A673 (cell line): ENCODE measurements at regions not wholly inside any gene's neighbourhood (a gene's known extent, or its start where the extent isn't known, plus 50 kb on each side); places are given as distances from the start of the nearest gene placed in this dataset.
A peak's percentile ranks its signal among the peaks of the same experiment; 100 is the strongest.

Experiments used
- BruUV-seq: library from RNA; stranded (reverse); fragments of 400-500 nt; replicated peaks from 2 replicates; lab custom pipeline; 2021; lab: Mats Ljungman, UMichigan
- CTCF ChIA-PET: fragments of 300-600 bp; sonication (Branson Sonifier 250); formaldehyde crosslinking; loops from one replicate; lab custom pipeline; 2022; ENCODE audit warnings: antibody characterized with exemption; lab: Charles Lee
- POLR2A ChIA-PET: fragments of 300-600 bp; sonication (Branson Sonifier 250); formaldehyde crosslinking; loops from one replicate; lab custom pipeline; 2022; ENCODE audit warnings: antibody characterized with exemption; ENCODE audit not compliant: low non-redundant PET; lab: Charles Lee
- DNase-seq: peaks from one replicate; pipeline ENCODE4 v3.0.0-alpha.2; 2015; ENCODE audit warnings: low spot score
- H3K27ac ChIP-seq: fragments of 200-600 bp; sonication (generic); 2 replicates; pipeline ENCODE4 v1.5.1; 2016; ENCODE audit warnings: mixed run types, low read depth, mild to moderate bottlenecking, mixed read lengths, antibody characterized with exemption, low read length; ENCODE audit not compliant: poor library complexity, severe bottlenecking
- H3K27me3 ChIP-seq: fragments of 200-600 bp; sonication (generic); replicated peaks from 2 replicates; pipeline ENCODE4 v1.6.1; 2017; ENCODE audit warnings: mixed run types, low read depth, mild to moderate bottlenecking, mixed read lengths, antibody characterized with exemption, low read length; ENCODE audit not compliant: insufficient read depth, poor library complexity
- H3K36me3 ChIP-seq: fragments of 200-600 bp; sonication (generic); 2 replicates; pipeline ENCODE4 v1.6.1; 2016; ENCODE audit warnings: mixed run types, mild to moderate bottlenecking, mixed read lengths, antibody characterized with exemption, low read length; ENCODE audit not compliant: insufficient read depth, poor library complexity, severe bottlenecking
- H3K4me1 ChIP-seq: fragments of 200-600 bp; sonication (generic); 2 replicates; pipeline ENCODE4 v1.6.1; 2017; ENCODE audit warnings: mixed run types, mild to moderate bottlenecking, mixed read lengths, antibody characterized with exemption, low read length; ENCODE audit not compliant: insufficient read depth, poor library complexity, severe bottlenecking
- H3K4me3 ChIP-seq: fragments of 200-600 bp; sonication (generic); 2 replicates; pipeline ENCODE4 v1.5.1; 2016; ENCODE audit warnings: low read depth, mixed run types, mild to moderate bottlenecking, mixed read lengths, low read length; ENCODE audit not compliant: poor library complexity, severe bottlenecking
- H3K9me3 ChIP-seq: fragments of 200-600 bp; sonication (generic); 2 replicates; pipeline ENCODE4 v1.6.1; 2016; ENCODE audit warnings: mixed run types, low read depth, mild to moderate bottlenecking, mixed read lengths, antibody characterized with exemption, low read length; ENCODE audit not compliant: poor library complexity, severe bottlenecking
- CTCF ChIP-seq: fragments of 300-800, 200-600 bp; sonication (generic); conservative IDR thresholded peaks from 2 replicates; pipeline ENCODE4 v1.5.1; 2017; ENCODE audit warnings: low read depth, mild to moderate bottlenecking, antibody characterized with exemption, low read length, moderate library complexity, mixed read lengths
- EZH2 ChIP-seq: fragments of 200-600 bp; sonication (generic); IDR thresholded peaks from 2 replicates; pipeline ENCODE4 v1.6.1; 2017; ENCODE audit warnings: borderline replicate concordance, low read depth, mild to moderate bottlenecking, mixed read lengths, antibody characterized with exemption, low read length; ENCODE audit not compliant: poor library complexity, severe bottlenecking
- intact Hi-C: fragments of 100-400 bp; cut with micrococcal nuclease; formaldehyde crosslinking; loops from one replicate; pipeline ENCODE4 v1.10.0; 2022; ENCODE audit not compliant: unreplicated experiment

GRCh38 chrX:124534536-124534935, 188.2 kb downstream of the SH2D1A start:
- ChIA-PET POLR2A (no interaction called here), CTCF (no interaction called here)
- intact Hi-C loops, result loop anchor here (10.0 kb wide), 1 partner anchor 60 kb away; no protein-coding TSS in a partner anchor
- Histone ChIP-seq H3K36me3 (no peaks in the 10 kb centered on the region), H3K9me3 (no peaks in the 10 kb centered on the region), H3K4me3 (no peak overlapping the region), H3K27me3 (no peaks in the 10 kb centered on the region), H3K27ac (no peak overlapping the region), H3K4me1 (no peaks in the 10 kb centered on the region)
- no TSS peak for BruUV-seq
- DNase-seq, result no peak
- TF ChIP-seq CTCF (no peak), EZH2 (no peak)

- BruUV-seq, result no TSS peak
- intact Hi-C loops, result no loop called here
- Histone ChIP-seq H3K27me3 (no peaks in the 10 kb centered on the region), H3K4me3 (no peak overlapping the region), H3K36me3 (no peaks in the 10 kb centered on the region), H3K4me1 (no peaks in the 10 kb centered on the region), H3K9me3 (no peaks in the 10 kb centered on the region), H3K27ac (no peak overlapping the region)
- ChIA-PET CTCF (no interaction called here), POLR2A (no interaction called here)
- TF ChIP-seq EZH2 (no peak), CTCF (no peak)
- no peak for DNase-seq
Observed at GRCh38 chrX:124540474-124540873, 194.1 kb downstream of the SH2D1A start.

GRCh38 chrX:124548571-124548970, 202.2 kb downstream of the SH2D1A start:
- Histone ChIP-seq H3K36me3 (no peaks in the 10 kb centered on the region), H3K4me3 (no peak overlapping the region), H3K27me3 (no peaks in the 10 kb centered on the region), H3K27ac (no peak overlapping the region), H3K9me3 (no peaks in the 10 kb centered on the region), H3K4me1 (no peaks in the 10 kb centered on the region)
- CTCF ChIA-PET, result no interaction called here
- peak; percentile 2 for DNase-seq
- POLR2A ChIA-PET, result no interaction called here
- intact Hi-C loops, result no loop called here
- BruUV-seq, result no TSS peak
- TF ChIP-seq EZH2 (no peak), CTCF (no peak)
